ENCODE measurements at regions not wholly inside any gene's neighbourhood (a gene's known extent, or its start where the extent isn't known, plus 50 kb on each side); places are given as distances from the start of the nearest gene placed in this dataset.

DNA sequence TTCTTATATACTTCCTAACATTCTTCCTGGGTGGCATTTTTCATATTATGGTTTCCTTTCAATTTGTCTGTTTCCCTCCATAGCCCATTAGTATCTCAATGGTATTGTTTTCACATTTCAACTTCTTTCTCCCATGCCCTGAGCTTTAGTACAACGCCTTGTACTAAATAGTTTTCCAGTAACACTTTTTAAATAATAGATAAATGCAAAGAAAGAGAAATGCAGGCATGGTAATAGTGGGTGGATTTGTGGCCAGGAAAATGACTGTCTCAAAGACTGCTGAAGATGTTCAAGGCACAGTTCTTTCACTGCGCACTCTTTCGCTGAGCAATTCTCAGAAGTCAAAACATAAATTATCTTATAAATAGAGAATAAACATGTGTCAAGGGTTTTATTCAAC is 145.1 kb downstream of the LCA5 start:
- intact Hi-C loops (cut with micrococcal nuclease; ENCODE audit: unreplicated experiment) (no loop called here), in situ Hi-C loops (cut with HindIII; ENCODE audit: extremely low pct_ligation_motif_present, low pct_unique_long_range_greater_than_20kb) (loop anchor here (10.0 kb wide), 1 partner anchor 323 kb away; no protein-coding TSS in a partner anchor)
- Histone ChIP-seq H3K4me3 (replicated peaks in 1 of 3; ENCODE audit: insufficient read depth in 1 of 3, low read depth in 2 of 3, low read length in 3 of 3) (no peak overlapping the region), H4K20me1 (ENCODE audit: insufficient read depth, low read length) (no peaks in the 10 kb centered on the region), H3K4me1 (ENCODE audit: insufficient read depth, low read length) (0 out of 2 replicates have a peak, but pooled peaks cover 5% of the 10 kb centered on the region), H3K27ac (ENCODE audit: extremely low read length, insufficient read depth, low read length) (no peak overlapping the region), H3K4me2 (ENCODE audit: low read depth, low read length) (no peak overlapping the region), H3K9ac (ENCODE audit: insufficient read depth, low read depth, low read length) (no peak overlapping the region), H3K27me3 (ENCODE audit: control insufficient read depth in 1 of 2, insufficient read depth in 2 of 2, low read length in 2 of 2) (no peaks in the 10 kb centered on the region), H3K9me3 (ENCODE audit: low read length) (no peaks in the 10 kb centered on the region), H3K36me3 (replicated peaks in 1 of 2; ENCODE audit: control insufficient read depth in 1 of 2, insufficient read depth in 2 of 2, low read length in 2 of 2) (no peaks in the 10 kb centered on the region), H2AFZ (ENCODE audit: low read length) (no peak overlapping the region), H3K79me2 (ENCODE audit: insufficient read depth, low read length) (no peaks in the 10 kb centered on the region)
- ChIA-PET CTCF (ENCODE audit: low intra/inter-chr PET ratio, low total read pairs) (no interaction called here), POLR2A (no interaction called here)
- FAIRE-seq: no peak
- DNase-seq (ENCODE audit: low spot score): no peak
- ATAC-seq: no peak
- no TSS peak for BruUV-seq (replicated peaks)
- TF ChIP-seq RFX5 (IDR thresholded peaks at IDR 0.05; ENCODE audit: low read depth, low read length): no peak
- whole genome bisulfite sequencing (ENCODE audit: low lambda C conversion rate): 58% methylated on average over 3 of the region's 3 CpGs

GRCh38 chr6:79391480-79391879 is 145.8 kb downstream of the LCA5 start:
- ChIA-PET CTCF (ENCODE audit: low intra/inter-chr PET ratio, low total read pairs) (no interaction called here), POLR2A (no interaction called here)
- ATAC-seq (no peak), DNase-seq (ENCODE audit: low spot score) (no peak), FAIRE-seq (no peak)
- Histone ChIP-seq H3K79me2 (ENCODE audit: insufficient read depth, low read length) (no peaks in the 10 kb centered on the region), H3K9ac (ENCODE audit: insufficient read depth, low read depth, low read length) (no peak overlapping the region), H3K27me3 (ENCODE audit: control insufficient read depth in 1 of 2, insufficient read depth in 2 of 2, low read length in 2 of 2) (no peaks in the 10 kb centered on the region), H3K9me3 (ENCODE audit: low read length) (no peaks in the 10 kb centered on the region), H3K4me1 (ENCODE audit: insufficient read depth, low read length) (0 out of 2 replicates have a peak, but pooled peaks cover 5% of the 10 kb centered on the region), H3K36me3 (replicated peaks in 1 of 2; ENCODE audit: control insufficient read depth in 1 of 2, insufficient read depth in 2 of 2, low read length in 2 of 2) (no peaks in the 10 kb centered on the region), H3K27ac (ENCODE audit: extremely low read length, insufficient read depth, low read length) (no peak overlapping the region), H4K20me1 (ENCODE audit: insufficient read depth, low read length) (no peaks in the 10 kb centered on the region), H2AFZ (ENCODE audit: low read length) (no peak overlapping the region), H3K4me2 (ENCODE audit: low read depth, low read length) (no peak overlapping the region), H3K4me3 (replicated peaks in 1 of 3; ENCODE audit: insufficient read depth in 1 of 3, low read depth in 2 of 3, low read length in 3 of 3) (no peak overlapping the region)
- WGBS (ENCODE audit: low lambda C conversion rate): 0% methylated on average over 1 of the region's 1 CpG
- no peak for TF ChIP-seq THAP8 (CRISPR knock-in tag; IDR thresholded peaks at IDR 0.05; ENCODE audit: borderline replicate concordance)
- TF ChIP-seq TBX2 (CRISPR knock-in tag; IDR thresholded peaks at IDR 0.05; ENCODE audit: borderline replicate concordance): no peak
- no peak for TF ChIP-seq ZNF333 (CRISPR knock-in tag; IDR thresholded peaks at IDR 0.05; ENCODE audit: borderline replicate concordance)
- no peak for TF ChIP-seq HDAC2 (CRISPR knock-in tag; IDR thresholded peaks at IDR 0.05)
- TF ChIP-seq NRL (CRISPR knock-in tag; IDR thresholded peaks at IDR 0.05; ENCODE audit: borderline replicate concordance): no peak
- TF ChIP-seq ADNP (CRISPR knock-in tag; IDR thresholded peaks at IDR 0.05): no peak
- no peak for TF ChIP-seq AGO1 (IDR thresholded peaks at IDR 0.05; ENCODE audit: low read depth, low read length, poor library complexity, severe bottlenecking)
- no peak for TF ChIP-seq ZNF687 (CRISPR knock-in tag; IDR thresholded peaks at IDR 0.05)
- in situ Hi-C loops (cut with HindIII; ENCODE audit: extremely low pct_ligation_motif_present, low pct_unique_long_range_greater_than_20kb): loop anchor here (10.0 kb wide), 1 partner anchor 323 kb away; no protein-coding TSS in a partner anchor
- BruUV-seq (replicated peaks): no TSS peak
- intact Hi-C loops (cut with micrococcal nuclease; ENCODE audit: unreplicated experiment): no loop called here

Measured in HepG2 (cell line).